ENCODE measurements at regions not wholly inside any gene's neighbourhood (a gene's known extent, or its start where the extent isn't known, plus 50 kb on each side); places are given as distances from the start of the nearest gene placed in this dataset.

DNA sequence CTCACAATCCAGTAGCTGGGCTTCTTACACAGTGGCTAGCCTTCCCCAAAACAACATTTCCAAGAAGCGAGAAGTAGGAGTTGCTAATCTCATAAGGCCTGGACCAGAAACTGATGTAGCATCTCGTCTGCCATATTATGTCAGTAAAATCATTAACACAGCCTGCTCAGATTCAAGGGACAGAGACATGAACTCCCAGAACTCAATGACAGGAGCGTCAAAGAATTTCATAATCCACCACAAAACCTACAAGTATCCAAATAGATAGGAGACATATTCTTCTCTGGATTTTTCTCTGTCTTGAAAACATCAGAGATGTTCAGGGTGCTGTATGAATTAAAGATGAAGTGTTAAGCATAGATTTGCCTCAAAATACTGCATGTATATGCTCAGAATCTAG is 457.6 kb upstream of the ACTBL2 start:
- TF ChIP-seq CTCF (IDR thresholded peaks at IDR 0.05): no peak
- no peak for TF ChIP-seq JUND (IDR thresholded peaks at IDR 0.05)
- no peak for TF ChIP-seq REST (IDR thresholded peaks at IDR 0.05; ENCODE audit: low read depth, low read length)
- TF ChIP-seq NFIC (IDR thresholded peaks at IDR 0.05; ENCODE audit: borderline replicate concordance): no peak
- TF ChIP-seq MXI1 (IDR thresholded peaks at IDR 0.05; ENCODE audit: low read depth, low read length): no peak
